ENCODE measurements at regions not wholly inside any gene's neighbourhood (a gene's known extent, or its start where the extent isn't known, plus 50 kb on each side); places are given as distances from the start of the nearest gene placed in this dataset.

DNA sequence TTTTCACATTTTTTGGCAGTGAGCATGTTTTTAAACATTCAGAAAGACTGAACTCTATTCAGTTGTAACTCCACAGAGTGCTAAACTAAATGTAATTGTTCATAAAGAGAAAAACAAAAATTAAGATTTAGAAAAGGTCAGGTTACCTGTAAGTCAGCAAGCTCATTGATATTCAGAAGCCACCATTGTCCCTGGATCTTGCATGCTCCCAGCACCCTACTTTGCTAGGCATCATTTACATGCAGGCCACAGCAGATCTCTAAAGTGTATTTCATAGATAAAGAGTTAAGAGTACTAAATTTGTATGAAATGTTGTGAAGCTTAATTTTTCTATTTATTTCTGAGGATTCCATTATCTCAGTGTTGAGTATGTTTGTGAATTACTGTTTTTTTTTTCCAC, 64.8 kb upstream of the CDH19 start:
- H3K79me2 ChIP-seq (ENCODE audit: insufficient read depth, low read length): no peaks in the 10 kb centered on the region
- H3F3A ChIP-seq (ENCODE audit: insufficient read depth, low read length): no peaks in the 10 kb centered on the region
- H3K4me3 ChIP-seq (ENCODE audit: low read depth, low read length, poor library complexity, severe bottlenecking): no peak overlapping the region
- H3K4me2 ChIP-seq (ENCODE audit: low read length): no peak overlapping the region
- H3K4me1 ChIP-seq (ENCODE audit: insufficient read depth, low read length, severe bottlenecking): no peaks in the 10 kb centered on the region
- no peaks in the 10 kb centered on the region for H4K20me1 ChIP-seq (ENCODE audit: insufficient read depth, low read length)
- no peak overlapping the region for H2AFZ ChIP-seq (ENCODE audit: low read length)
- no peaks in the 10 kb centered on the region for H3K27me3 ChIP-seq (ENCODE audit: insufficient read depth, low read length)
- no peaks in the 10 kb centered on the region for H3K36me3 ChIP-seq (ENCODE audit: insufficient read depth, low read length)
- H3K9me3 ChIP-seq (ENCODE audit: low read length): no peaks in the 10 kb centered on the region
- H3K27ac ChIP-seq (ENCODE audit: low read depth, low read length, poor library complexity, severe bottlenecking): no peak overlapping the region
- H3K9ac ChIP-seq (ENCODE audit: low read length): no peak overlapping the region
- no peaks in the 10 kb centered on the region for H3K9me2 ChIP-seq (ENCODE audit: low read depth, low read length)
- TF ChIP-seq, protein P1, sequence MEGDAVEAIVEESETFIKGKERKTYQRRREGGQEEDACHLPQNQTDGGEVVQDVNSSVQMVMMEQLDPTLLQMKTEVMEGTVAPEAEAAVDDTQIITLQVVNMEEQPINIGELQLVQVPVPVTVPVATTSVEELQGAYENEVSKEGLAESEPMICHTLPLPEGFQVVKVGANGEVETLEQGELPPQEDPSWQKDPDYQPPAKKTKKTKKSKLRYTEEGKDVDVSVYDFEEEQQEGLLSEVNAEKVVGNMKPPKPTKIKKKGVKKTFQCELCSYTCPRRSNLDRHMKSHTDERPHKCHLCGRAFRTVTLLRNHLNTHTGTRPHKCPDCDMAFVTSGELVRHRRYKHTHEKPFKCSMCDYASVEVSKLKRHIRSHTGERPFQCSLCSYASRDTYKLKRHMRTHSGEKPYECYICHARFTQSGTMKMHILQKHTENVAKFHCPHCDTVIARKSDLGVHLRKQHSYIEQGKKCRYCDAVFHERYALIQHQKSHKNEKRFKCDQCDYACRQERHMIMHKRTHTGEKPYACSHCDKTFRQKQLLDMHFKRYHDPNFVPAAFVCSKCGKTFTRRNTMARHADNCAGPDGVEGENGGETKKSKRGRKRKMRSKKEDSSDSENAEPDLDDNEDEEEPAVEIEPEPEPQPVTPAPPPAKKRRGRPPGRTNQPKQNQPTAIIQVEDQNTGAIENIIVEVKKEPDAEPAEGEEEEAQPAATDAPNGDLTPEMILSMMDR (IDR thresholded peaks at IDR 0.05; ENCODE audit: low read length): no peak
- TF ChIP-seq EZH2 (IDR thresholded peaks at IDR 0.05; ENCODE audit: borderline replicate concordance, low read length): no peak

DNA sequence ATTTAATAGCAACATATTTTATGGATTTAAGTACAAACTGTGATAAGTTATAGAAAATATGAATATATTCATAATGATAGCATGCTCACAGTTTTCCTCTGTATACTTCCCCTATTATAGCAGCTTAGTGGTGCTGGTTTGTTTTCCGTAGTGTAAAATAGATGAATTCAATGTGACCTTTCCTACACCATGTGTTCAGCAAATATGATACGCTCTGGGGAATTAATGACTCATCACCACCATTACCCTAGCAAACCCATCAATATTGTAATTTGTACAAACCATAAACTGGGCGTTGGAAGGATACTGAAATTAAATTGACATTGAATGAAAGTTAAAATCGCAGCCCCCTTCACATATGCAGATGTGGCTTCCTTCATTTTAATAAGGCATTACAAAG, 58.7 kb upstream of the CDH19 start:
- Histone ChIP-seq H3K36me3 (ENCODE audit: insufficient read depth, low read length) (no peaks in the 10 kb centered on the region), H3F3A (ENCODE audit: insufficient read depth, low read length) (no peaks in the 10 kb centered on the region), H4K20me1 (ENCODE audit: insufficient read depth, low read length) (no peaks in the 10 kb centered on the region), H3K9me2 (ENCODE audit: low read depth, low read length) (no peaks in the 10 kb centered on the region), H3K9ac (ENCODE audit: low read length) (no peak overlapping the region), H3K27me3 (ENCODE audit: insufficient read depth, low read length) (no peaks in the 10 kb centered on the region), H3K9me3 (ENCODE audit: low read length) (no peaks in the 10 kb centered on the region), H3K4me2 (ENCODE audit: low read length) (no peak overlapping the region), H3K4me1 (ENCODE audit: insufficient read depth, low read length, severe bottlenecking) (no peaks in the 10 kb centered on the region), H3K4me3 (ENCODE audit: low read depth, low read length, poor library complexity, severe bottlenecking) (no peak overlapping the region), H3K27ac (ENCODE audit: low read depth, low read length, poor library complexity, severe bottlenecking) (no peak overlapping the region), H3K79me2 (ENCODE audit: insufficient read depth, low read length) (no peaks in the 10 kb centered on the region), H2AFZ (ENCODE audit: low read length) (no peak overlapping the region)
- TF ChIP-seq, protein P1 (IDR thresholded peaks at IDR 0.05; ENCODE audit: low read length): no peak
- TF ChIP-seq EZH2 (IDR thresholded peaks at IDR 0.05; ENCODE audit: borderline replicate concordance, low read length): no peak

DNA sequence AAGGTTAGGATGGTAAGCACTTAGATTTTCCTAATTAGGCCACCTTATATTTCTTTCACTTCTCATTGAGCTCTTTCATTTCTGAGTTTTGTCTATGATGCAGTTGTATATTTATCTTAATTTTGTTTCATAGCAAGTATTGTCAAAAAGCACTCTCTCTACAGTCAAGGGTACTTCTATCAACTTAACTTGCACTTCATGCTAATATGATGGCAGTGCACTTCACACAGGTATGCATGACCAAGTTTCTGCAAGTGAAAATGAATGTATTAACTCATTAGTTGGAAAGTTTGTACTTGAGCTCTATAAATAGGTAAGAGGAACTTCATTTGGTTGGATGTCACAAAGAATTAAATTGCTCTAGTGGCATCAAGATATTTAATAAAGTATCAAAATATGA, 51.5 kb upstream of the CDH19 start:
- Histone ChIP-seq H3F3A (ENCODE audit: insufficient read depth, low read length) (no peaks in the 10 kb centered on the region), H3K27ac (ENCODE audit: low read depth, low read length, poor library complexity, severe bottlenecking) (no peak overlapping the region), H3K27me3 (ENCODE audit: insufficient read depth, low read length) (no peaks in the 10 kb centered on the region), H3K4me3 (ENCODE audit: low read depth, low read length, poor library complexity, severe bottlenecking) (no peak overlapping the region), H3K9me2 (ENCODE audit: low read depth, low read length) (no peaks in the 10 kb centered on the region), H3K4me1 (ENCODE audit: insufficient read depth, low read length, severe bottlenecking) (no peaks in the 10 kb centered on the region), H3K79me2 (ENCODE audit: insufficient read depth, low read length) (no peaks in the 10 kb centered on the region), H3K9ac (ENCODE audit: low read length) (no peak overlapping the region), H3K4me2 (ENCODE audit: low read length) (no peak overlapping the region), H3K9me3 (ENCODE audit: low read length) (no peaks in the 10 kb centered on the region), H3K36me3 (ENCODE audit: insufficient read depth, low read length) (no peaks in the 10 kb centered on the region), H4K20me1 (ENCODE audit: insufficient read depth, low read length) (no peaks in the 10 kb centered on the region), H2AFZ (ENCODE audit: low read length) (no peak overlapping the region)
- no peak for TF ChIP-seq EZH2 (IDR thresholded peaks at IDR 0.05; ENCODE audit: borderline replicate concordance, low read length)
- TF ChIP-seq, protein P1 (IDR thresholded peaks at IDR 0.05; ENCODE audit: low read length): no peak
